ENCODE measurements at regions not wholly inside any gene's neighbourhood (a gene's known extent, or its start where the extent isn't known, plus 50 kb on each side); places are given as distances from the start of the nearest gene placed in this dataset.

DNA sequence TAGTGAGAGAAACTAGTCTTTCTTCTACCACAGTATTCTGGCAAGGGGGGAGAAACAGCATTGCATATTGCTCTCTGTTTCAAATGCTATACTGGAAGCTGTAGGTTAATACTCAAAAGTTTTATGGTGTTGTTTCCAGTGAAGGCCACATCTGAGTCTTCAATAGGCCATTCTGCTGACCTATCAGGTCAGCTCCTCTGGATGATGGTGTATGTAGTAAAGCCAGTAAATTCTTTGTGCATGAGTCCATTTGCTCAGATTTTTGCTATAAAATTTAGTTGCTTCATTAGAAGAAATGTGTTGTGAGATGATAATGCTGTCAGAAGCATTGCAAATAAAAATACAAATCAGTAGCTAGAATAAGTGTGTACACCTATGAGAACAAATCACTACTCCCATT, 64.9 kb upstream of the RBMS3 start:
- in situ Hi-C loops (cut with HindIII; ENCODE audit: low sequenced_read_pairs): no loop called here

DNA sequence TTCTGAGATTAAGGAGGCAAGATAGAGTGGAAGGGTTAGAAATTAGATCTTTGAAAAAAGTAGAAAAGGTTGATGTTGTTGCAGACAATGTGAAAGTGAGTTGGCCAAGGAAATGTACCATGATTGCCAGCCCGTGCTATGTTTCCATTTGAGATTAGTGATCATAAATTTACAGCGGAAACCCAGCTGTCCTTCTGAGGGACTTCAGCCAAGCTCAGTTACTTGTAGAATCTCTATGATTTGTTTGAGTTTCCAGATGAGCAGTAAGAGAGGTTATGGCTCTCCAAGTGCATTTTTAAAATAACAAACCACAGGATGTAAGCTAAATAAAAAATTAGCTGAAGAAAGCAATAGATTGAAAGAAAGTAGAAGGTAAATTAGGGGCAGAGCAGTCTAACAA, 54.2 kb upstream of the RBMS3 start:
- in situ Hi-C loops (cut with HindIII; ENCODE audit: low sequenced_read_pairs): no loop called here

DNA sequence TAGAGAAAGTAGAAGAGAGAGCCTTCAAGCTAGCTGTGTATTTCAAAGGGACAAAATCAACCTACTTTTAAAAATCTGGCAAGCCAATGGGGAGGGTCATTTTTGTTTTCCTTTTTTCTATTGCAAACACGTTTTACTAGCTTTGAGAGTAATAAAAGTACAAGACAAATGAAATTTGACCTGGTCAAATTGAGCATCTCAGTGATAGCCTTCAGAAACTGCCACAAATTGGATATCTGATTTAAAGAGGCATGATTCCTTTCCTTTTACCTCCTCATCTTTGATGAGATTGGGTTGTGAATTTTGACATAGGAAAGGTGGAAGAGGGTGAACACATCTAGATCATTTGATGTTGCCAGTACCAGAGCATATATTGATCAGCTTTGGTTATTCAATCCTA, 53.6 kb upstream of the RBMS3 start:
- in situ Hi-C loops (cut with HindIII; ENCODE audit: low sequenced_read_pairs): no loop called here
